Upper lobe of right lung (tissue), 1 donor: ENCODE measurements at regions not wholly inside any gene's neighbourhood (a gene's known extent, or its start where the extent isn't known, plus 50 kb on each side); places are given as distances from the start of the nearest gene placed in this dataset.
"Not testable (repeated sequence)": the region's sequence is repeated elsewhere in the genome, so short reads cannot be mapped to it uniquely, and the experiment has no call there.

Experiments
- ATAC-seq: fragments of 200-7000 bp; cut with Tn5 transposase; one replicate; pipeline ENCODE4 v1.9.1; 2020; ENCODE audit warnings: mild to moderate bottlenecking, moderate library complexity
- DNase-seq: peaks from one replicate; pipeline ENCODE4 v3.0.0-alpha.2; 2020
- H3K27ac ChIP-seq: fragments of 200-600 bp; one replicate; pipeline ENCODE4 v1.8.0; 2022
- H3K27me3 ChIP-seq: fragments of 200-600 bp; one replicate; pipeline ENCODE4 v1.8.0; 2022; ENCODE audit warnings: mild to moderate bottlenecking
- H3K36me3 ChIP-seq: fragments of 200-600 bp; one replicate; pipeline ENCODE4 v1.8.0; 2022
- H3K4me1 ChIP-seq: fragments of 200-600 bp; one replicate; pipeline ENCODE4 v1.8.0; 2022
- H3K4me3 ChIP-seq: fragments of 200-600 bp; one replicate; pipeline ENCODE4 v1.8.0; 2022; ENCODE audit warnings: mild to moderate bottlenecking
- H3K9me3 ChIP-seq: fragments of 200-600 bp; one replicate; pipeline ENCODE4 v1.8.0; 2022
- intact Hi-C: fragments of 100-400 bp; cut with DNase I; formaldehyde crosslinking; loops from one replicate; pipeline ENCODE4 v1.11.0; 2022
- TF ChIP-seq, protein P1 (sequence below): fragments of 200-600 bp; IDR thresholded peaks from one replicate; pipeline ENCODE4 v1.8.0; 2022; ENCODE audit warnings: antibody characterized with exemption
- donor health status: DM: no; HTN: yes; CAD: no; lungs with severe emphysema.

DNA sequence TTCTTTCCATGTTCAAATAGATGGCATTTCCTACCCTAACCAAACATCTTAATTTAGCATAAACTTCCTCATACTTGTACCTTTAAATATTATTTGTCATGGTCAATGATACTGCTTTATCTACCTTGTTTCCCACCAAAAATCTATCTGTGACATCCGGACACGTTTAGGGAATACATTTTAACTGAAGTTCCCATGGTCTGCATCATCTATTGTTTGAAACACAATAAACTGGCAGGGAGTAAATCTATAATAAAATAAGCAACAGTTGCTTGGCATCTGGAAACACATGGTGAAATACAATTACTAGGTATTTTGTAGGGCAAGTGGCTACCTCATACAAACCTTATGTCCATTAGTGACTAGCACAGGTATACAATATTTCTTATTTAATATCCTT lies 289.1 kb downstream of the GJA1 start:
- no peak for ATAC-seq
- no peak overlapping the region for H3K27ac ChIP-seq
- H3K36me3 ChIP-seq = no peaks in the 10 kb centered on the region
- no peak for DNase-seq
- no peak overlapping the region for H3K4me3 ChIP-seq
- H3K9me3 ChIP-seq = no peaks in the 10 kb centered on the region
- H3K4me1 ChIP-seq = no peaks in the 10 kb centered on the region
- no peaks in the 10 kb centered on the region for H3K27me3 ChIP-seq
- intact Hi-C loops = no loop called here
- TF ChIP-seq, protein P1, sequence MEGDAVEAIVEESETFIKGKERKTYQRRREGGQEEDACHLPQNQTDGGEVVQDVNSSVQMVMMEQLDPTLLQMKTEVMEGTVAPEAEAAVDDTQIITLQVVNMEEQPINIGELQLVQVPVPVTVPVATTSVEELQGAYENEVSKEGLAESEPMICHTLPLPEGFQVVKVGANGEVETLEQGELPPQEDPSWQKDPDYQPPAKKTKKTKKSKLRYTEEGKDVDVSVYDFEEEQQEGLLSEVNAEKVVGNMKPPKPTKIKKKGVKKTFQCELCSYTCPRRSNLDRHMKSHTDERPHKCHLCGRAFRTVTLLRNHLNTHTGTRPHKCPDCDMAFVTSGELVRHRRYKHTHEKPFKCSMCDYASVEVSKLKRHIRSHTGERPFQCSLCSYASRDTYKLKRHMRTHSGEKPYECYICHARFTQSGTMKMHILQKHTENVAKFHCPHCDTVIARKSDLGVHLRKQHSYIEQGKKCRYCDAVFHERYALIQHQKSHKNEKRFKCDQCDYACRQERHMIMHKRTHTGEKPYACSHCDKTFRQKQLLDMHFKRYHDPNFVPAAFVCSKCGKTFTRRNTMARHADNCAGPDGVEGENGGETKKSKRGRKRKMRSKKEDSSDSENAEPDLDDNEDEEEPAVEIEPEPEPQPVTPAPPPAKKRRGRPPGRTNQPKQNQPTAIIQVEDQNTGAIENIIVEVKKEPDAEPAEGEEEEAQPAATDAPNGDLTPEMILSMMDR = no peak

DNA sequence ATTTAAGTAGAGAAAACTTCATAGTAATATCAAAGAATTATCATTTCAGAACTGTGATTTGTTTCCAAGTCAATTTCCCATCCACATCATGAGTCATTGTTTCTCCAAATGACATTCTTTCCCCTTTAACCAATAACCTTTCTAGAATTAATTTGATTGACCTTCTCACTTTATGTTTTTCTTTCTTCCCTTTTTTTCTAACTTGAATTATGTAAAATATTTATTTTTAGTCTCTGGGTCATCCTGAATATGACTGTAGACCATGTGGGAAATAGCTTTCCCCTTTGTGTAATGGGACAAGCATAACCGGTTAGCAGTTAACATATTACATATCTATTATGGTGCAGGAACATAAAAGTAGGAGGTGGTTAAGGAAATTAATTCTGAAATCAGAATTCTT lies 291.1 kb downstream of the GJA1 start:
- intact Hi-C loops = no loop called here

DNA sequence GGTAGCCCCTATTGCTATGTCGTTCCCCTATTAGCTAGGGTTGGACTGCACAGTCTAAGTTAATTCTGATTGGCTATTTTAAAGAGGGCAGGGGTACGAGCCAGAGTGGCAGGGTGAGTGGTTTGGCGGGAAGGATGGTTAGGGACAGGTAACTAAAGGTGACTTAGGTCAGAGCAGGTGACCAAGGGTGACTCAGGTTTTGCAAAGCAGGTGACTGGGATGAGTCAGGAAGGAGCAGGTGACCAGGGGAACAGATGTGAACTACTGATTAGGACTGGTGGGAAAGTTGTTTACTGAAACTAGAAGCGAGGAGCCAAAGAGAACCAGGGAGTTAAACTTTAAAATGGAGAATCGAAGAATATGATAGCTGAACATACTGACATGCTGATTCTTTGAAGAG lies 295.2 kb downstream of the GJA1 start:
- TF ChIP-seq, protein P1 = no peak
- DNase-seq = no peak
- Histone ChIP-seq H3K27me3 (no peaks in the 10 kb centered on the region), H3K36me3 (no peaks in the 10 kb centered on the region), H3K4me3 (no peak overlapping the region), H3K9me3 (no peaks in the 10 kb centered on the region), H3K27ac (no peak overlapping the region), H3K4me1 (no peaks in the 10 kb centered on the region)
- intact Hi-C loops = no loop called here
- ATAC-seq = no peak

More for the DNA sequence above, 291.1 kb downstream of the GJA1 start:
- Histone ChIP-seq H3K4me3 (no peak overlapping the region), H3K9me3 (no peaks in the 10 kb centered on the region), H3K4me1 (no peaks in the 10 kb centered on the region), H3K27ac (no peak overlapping the region), H3K27me3 (no peaks in the 10 kb centered on the region), H3K36me3 (no peaks in the 10 kb centered on the region)
- no peak for ATAC-seq
- DNase-seq = no peak
- TF ChIP-seq, protein P1 = no peak

- H3K4me3 ChIP-seq = no peak overlapping the region
- ATAC-seq = no peak
- H3K27ac ChIP-seq = no peak overlapping the region
- intact Hi-C loops = no loop called here
- TF ChIP-seq, protein P1 = no peak
- no peaks in the 10 kb centered on the region for H3K9me3 ChIP-seq
- no peaks in the 10 kb centered on the region for H3K4me1 ChIP-seq
- no peak for DNase-seq
- no peaks in the 10 kb centered on the region for H3K36me3 ChIP-seq
- H3K27me3 ChIP-seq = no peaks in the 10 kb centered on the region
These were observed 295.9 kb downstream of the GJA1 start for GRCh38 chr6:121731381-121731780.

DNA sequence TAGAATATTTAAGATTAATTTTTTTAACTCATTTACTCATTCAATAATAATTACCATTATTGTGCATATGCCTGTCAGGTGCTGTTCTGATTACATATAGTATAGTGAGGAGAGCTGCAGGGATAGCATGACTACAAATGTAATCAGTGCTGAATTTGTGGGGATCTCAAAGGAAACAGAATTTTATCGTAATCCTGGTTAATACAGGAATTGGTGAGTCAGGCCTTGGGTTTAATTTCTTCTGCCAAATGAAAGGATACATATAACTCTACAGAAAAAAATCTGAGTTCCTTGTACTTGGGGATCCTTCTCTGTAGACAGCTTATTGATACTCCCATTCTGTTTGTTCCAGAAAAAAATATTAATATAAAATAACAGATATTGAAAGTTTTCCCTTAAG lies 297.2 kb downstream of the GJA1 start:
- ATAC-seq (no peak), DNase-seq (no peak)
- H3K27ac ChIP-seq = no peak overlapping the region
- H3K4me3 ChIP-seq = no peak overlapping the region
- no peaks in the 10 kb centered on the region for H3K27me3 ChIP-seq
- intact Hi-C loops = no loop called here
- TF ChIP-seq, protein P1 = no peak
- H3K9me3 ChIP-seq = no peaks in the 10 kb centered on the region
- H3K4me1 ChIP-seq = no peaks in the 10 kb centered on the region
- H3K36me3 ChIP-seq = no peaks in the 10 kb centered on the region

GRCh38 chr6:121733234-121733633 lies 297.8 kb downstream of the GJA1 start:
- H3K27me3 ChIP-seq = no peaks in the 10 kb centered on the region
- TF ChIP-seq, protein P1 = no peak

GRCh38 chr6:121740188-121740587 lies 304.7 kb downstream of the GJA1 start:
- H3K9me3 ChIP-seq, H3K4me1 ChIP-seq, intact Hi-C loops, H3K27ac ChIP-seq, H3K36me3 ChIP-seq, H3K27me3 ChIP-seq, DNase-seq, H3K4me3 ChIP-seq, ATAC-seq: not testable (repeated sequence)

More at GRCh38 chr6:121733234-121733633, 297.8 kb downstream of the GJA1 start:
- no peak overlapping the region for H3K27ac ChIP-seq
- H3K4me1 ChIP-seq = no peaks in the 10 kb centered on the region
- H3K9me3 ChIP-seq = no peaks in the 10 kb centered on the region
- ATAC-seq (no peak), DNase-seq (no peak)
- H3K36me3 ChIP-seq = no peaks in the 10 kb centered on the region
- intact Hi-C loops = no loop called here
- no peak overlapping the region for H3K4me3 ChIP-seq
